GM21737 (cell line): ENCODE measurements at regions not wholly inside any gene's neighbourhood (a gene's known extent, or its start where the extent isn't known, plus 50 kb on each side); places are given as distances from the start of the nearest gene placed in this dataset.

Experiments used
- ATAC-seq: cut with Tn5 transposase; IDR thresholded peaks from one replicate; pipeline ENCODE4 v1.9.1; 2021; ENCODE audit warnings: mild to moderate bottlenecking, moderate library complexity; ENCODE audit not compliant: unreplicated experiment

- ATAC-seq = no peak
These were observed 509.7 kb upstream of the MYT1L start for GRCh38 chr2:2840681-2841300.

- ATAC-seq = no peak
These were observed 508.9 kb upstream of the MYT1L start for GRCh38 chr2:2839782-2840531.

- ATAC-seq = no peak
These were observed 508.3 kb upstream of the MYT1L start for GRCh38 chr2:2839393-2839781.

GRCh38 chr2:2838548-2838845 is 507.4 kb upstream of the MYT1L start:
- no peak for ATAC-seq

GRCh38 chr2:2837746-2838547 is 506.9 kb upstream of the MYT1L start:
- ATAC-seq = no peak

- ATAC-seq = no peak
These were observed 505.4 kb upstream of the MYT1L start for GRCh38 chr2:2836343-2837070.

GRCh38 chr2:2834516-2835254 is 503.6 kb upstream of the MYT1L start:
- ATAC-seq = no peak

- ATAC-seq = no peak
These were observed 503.0 kb upstream of the MYT1L start for GRCh38 chr2:2834105-2834504.

GRCh38 chr2:2832657-2833056 is 501.6 kb upstream of the MYT1L start:
- ATAC-seq = no peak

GRCh38 chr2:2831633-2832032 is 500.6 kb upstream of the MYT1L start:
- no peak for ATAC-seq

- no peak for ATAC-seq
These were observed 499.5 kb upstream of the MYT1L start for GRCh38 chr2:2830576-2830975.

GRCh38 chr2:2828774-2829368 is 497.8 kb upstream of the MYT1L start:
- ATAC-seq = no peak

GRCh38 chr2:2827761-2828221 is 496.7 kb upstream of the MYT1L start:
- ATAC-seq = no peak

GRCh38 chr2:2827046-2827636 is 496.1 kb upstream of the MYT1L start:
- no peak for ATAC-seq

- no peak for ATAC-seq
These were observed 495.5 kb upstream of the MYT1L start for GRCh38 chr2:2826621-2827020.

GRCh38 chr2:2826209-2826551 is 495.1 kb upstream of the MYT1L start:
- no peak for ATAC-seq

- no peak for ATAC-seq
These were observed 494.6 kb upstream of the MYT1L start for GRCh38 chr2:2825516-2826208.

- no peak for ATAC-seq
These were observed 494.0 kb upstream of the MYT1L start for GRCh38 chr2:2825062-2825461.

- ATAC-seq = no peak
These were observed 493.5 kb upstream of the MYT1L start for GRCh38 chr2:2824588-2824987.
